ENCODE measurements at regions not wholly inside any gene's neighbourhood (a gene's known extent, or its start where the extent isn't known, plus 50 kb on each side); places are given as distances from the start of the nearest gene placed in this dataset.

GRCh38 chr12:127161466-127161865 lies 1105.5 kb upstream of the TMEM132C start:
- Histone ChIP-seq H3K27ac (ENCODE audit: low read depth, low read length) (no peak overlapping the region), H2BK120ac (replicated peaks; ENCODE audit: low read depth, low read length) (no peak overlapping the region), H3K18ac (ENCODE audit: extremely low read depth, low read length) (no peak overlapping the region), H2BK12ac (ENCODE audit: low read depth, low read length) (no peak overlapping the region), H4K8ac (ENCODE audit: extremely low read depth, insufficient read depth, low read length) (no peak overlapping the region), H2BK5ac (ENCODE audit: low read depth, low read length) (no peak overlapping the region), H3K4me2 (ENCODE audit: insufficient read depth in 1 of 2, low read depth in 2 of 2, low read length in 2 of 2) (no peak overlapping the region), H2AFZ (ENCODE audit: low read length) (no peak overlapping the region), H3K79me2 (ENCODE audit: control insufficient read depth in 1 of 2, insufficient read depth in 2 of 2, low read length in 2 of 2) (no peaks in the 10 kb centered on the region), H3K27me3 (replicated peaks in 1 of 4; ENCODE audit: control insufficient read depth in 3 of 4, extremely low read depth in 1 of 4, insufficient read depth in 3 of 4, low read length in 3 of 4) (no peaks in the 10 kb centered on the region), H3K23ac (ENCODE audit: insufficient read length) (no peak overlapping the region), H3K9ac (replicated peaks in 1 of 4; ENCODE audit: extremely low read depth in 1 of 4, low read depth in 3 of 4, low read length in 3 of 4) (no peak overlapping the region), H2AK5ac (ENCODE audit: low read depth, low read length) (no peak overlapping the region), H4K5ac (ENCODE audit: insufficient read length, low read depth, low read length) (no peak overlapping the region), H3K14ac (ENCODE audit: insufficient read length) (no peak overlapping the region), H3K36me3 (ENCODE audit: control insufficient read depth in 2 of 4, insufficient read depth in 4 of 4, low read length in 3 of 4) (no peaks in the 10 kb centered on the region), H3K79me1 (ENCODE audit: low read depth, low read length) (no peaks in the 10 kb centered on the region), H4K91ac (replicated peaks; ENCODE audit: insufficient read length, low read length) (no peak overlapping the region), H2BK20ac (ENCODE audit: low read length) (no peak overlapping the region), H4K20me1 (replicated peaks in 1 of 2; ENCODE audit: control insufficient read depth in 1 of 2, insufficient read depth in 2 of 2, low read length in 2 of 2) (no peaks in the 10 kb centered on the region), H3K4me1 (replicated peaks in 1 of 4; ENCODE audit: control insufficient read depth in 3 of 4, insufficient read depth in 4 of 4, low read length in 3 of 4) (no peaks in the 10 kb centered on the region; a peak in 2 of 7 replicates), H3K4me3 (ENCODE audit: extremely low read depth in 1 of 4, insufficient read depth in 2 of 4, low read depth in 3 of 4, low read length in 4 of 4) (no peak overlapping the region), H3K9me3 (ENCODE audit: insufficient read depth in 2 of 2, low read depth in 1 of 2, low read length in 1 of 2) (0 out of 4 replicates have a peak, but pooled peaks cover 0 to 2% of the 10 kb centered on the region in 2 experiments), H3K4ac (replicated peaks; ENCODE audit: insufficient read length, low read depth, low read length) (no peak overlapping the region), H3K23me2 (ENCODE audit: low read depth, low read length) (no peaks in the 10 kb centered on the region; the same call in 1 of the 2 replicates), H2BK15ac (ENCODE audit: low read length) (no peak overlapping the region), H3K56ac (replicated peaks; ENCODE audit: insufficient read length, low read depth, low read length) (no peak overlapping the region)
- ChIA-PET CTCF (ENCODE audit: partially characterized antibody) (no interaction called here), POLR2A (ENCODE audit: partially characterized antibody) (no interaction called here)
- FAIRE-seq, result no peak
- DNase-seq (ENCODE audit: low read depth in 1 of 2, low spot score in 2 of 2), result no peak
- WGBS, 2 experiments (ENCODE audit: extremely low coverage in 1 of 2, insufficient coverage in 1 of 2, insufficient read length in 1 of 2, insufficient replicate concordance in 2 of 2, low coverage in 1 of 2, low lambda C conversion rate in 2 of 2, missing lambda C conversion rate in 1 of 2), result 71% methylated on average over 2 of the region's 2 CpGs; no CpG with 5 or more reads in 1 of the 2 experiments
- TF ChIP-seq SIRT6 (IDR thresholded peaks at IDR 0.05; ENCODE audit: low read length) (no peak), PHF8 (conservative IDR thresholded peaks at IDR 0.05; ENCODE audit: low read depth, low read length) (no peak), TAF7 (optimal IDR thresholded peaks at IDR 0.05; ENCODE audit: borderline replicate concordance, low read depth, low read length) (no peak), CTCF (IDR thresholded peaks at IDR 0.05; ENCODE audit: control extremely low read depth in 1 of 3, insufficient read depth in 1 of 3, low read depth in 1 of 3, low read length in 3 of 3) (no peak), CEBPB (IDR thresholded peaks at IDR 0.05; ENCODE audit: low read depth, low read length) (no peak), SP2 (IDR thresholded peaks at IDR 0.05; ENCODE audit: low read length) (no peak), EZH2 (IDR thresholded peaks at IDR 0.05; ENCODE audit: low read depth, low read length, severe bottlenecking) (no peak), RXRA (IDR thresholded peaks at IDR 0.05; ENCODE audit: insufficient read depth, low read depth, low read length) (no peak), TBP (IDR thresholded peaks at IDR 0.05; ENCODE audit: low read depth, low read length) (no peak), TCF12 (IDR thresholded peaks at IDR 0.05; ENCODE audit: low read depth, low read length) (no peak), CREB1 (IDR thresholded peaks at IDR 0.05) (no peak)
- TF ChIP-seq, protein P1, sequence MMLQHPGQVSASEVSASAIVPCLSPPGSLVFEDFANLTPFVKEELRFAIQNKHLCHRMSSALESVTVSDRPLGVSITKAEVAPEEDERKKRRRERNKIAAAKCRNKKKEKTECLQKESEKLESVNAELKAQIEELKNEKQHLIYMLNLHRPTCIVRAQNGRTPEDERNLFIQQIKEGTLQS (IDR thresholded peaks at IDR 0.05; ENCODE audit: insufficient read depth, low read depth, low read length), result no peak
